ENCODE measurements at regions not wholly inside any gene's neighbourhood (a gene's known extent, or its start where the extent isn't known, plus 50 kb on each side); places are given as distances from the start of the nearest gene placed in this dataset.
"Not testable (repeated sequence)": the region's sequence is repeated elsewhere in the genome, so short reads cannot be mapped to it uniquely, and the experiment has no call there.

DNA sequence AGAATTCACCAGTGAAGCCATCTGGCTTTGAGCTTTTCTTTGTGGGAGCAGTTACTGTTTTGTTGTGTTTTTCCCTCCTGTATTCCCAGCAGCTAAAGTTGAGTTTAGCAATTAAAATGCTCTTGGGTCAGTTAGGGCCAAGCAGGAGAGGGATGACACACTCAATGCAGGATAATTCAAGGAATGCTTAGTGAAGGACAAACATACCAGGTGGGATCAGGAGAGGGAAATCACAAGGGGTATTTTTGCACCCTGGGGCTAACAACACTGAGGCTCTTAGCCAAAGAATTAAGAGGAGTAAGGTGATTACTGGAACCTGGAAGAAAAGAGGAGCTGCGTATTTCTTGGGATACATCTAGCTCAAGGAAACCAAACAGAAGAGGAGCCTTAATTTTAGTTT lies 82.4 kb upstream of the KCND2 start:
- H3K4me3 ChIP-seq, result no peak overlapping the region
- H3K9me3 ChIP-seq, result no peaks in the 10 kb centered on the region
- no peaks in the 10 kb centered on the region for H3K36me3 ChIP-seq
- H3K27me3 ChIP-seq, result no peaks in the 10 kb centered on the region
- H3K4me1 ChIP-seq, result no peaks in the 10 kb centered on the region
- DNase-seq (ENCODE audit: extremely low spot score in 2 of 2), result no peak
- TF ChIP-seq, protein P1, sequence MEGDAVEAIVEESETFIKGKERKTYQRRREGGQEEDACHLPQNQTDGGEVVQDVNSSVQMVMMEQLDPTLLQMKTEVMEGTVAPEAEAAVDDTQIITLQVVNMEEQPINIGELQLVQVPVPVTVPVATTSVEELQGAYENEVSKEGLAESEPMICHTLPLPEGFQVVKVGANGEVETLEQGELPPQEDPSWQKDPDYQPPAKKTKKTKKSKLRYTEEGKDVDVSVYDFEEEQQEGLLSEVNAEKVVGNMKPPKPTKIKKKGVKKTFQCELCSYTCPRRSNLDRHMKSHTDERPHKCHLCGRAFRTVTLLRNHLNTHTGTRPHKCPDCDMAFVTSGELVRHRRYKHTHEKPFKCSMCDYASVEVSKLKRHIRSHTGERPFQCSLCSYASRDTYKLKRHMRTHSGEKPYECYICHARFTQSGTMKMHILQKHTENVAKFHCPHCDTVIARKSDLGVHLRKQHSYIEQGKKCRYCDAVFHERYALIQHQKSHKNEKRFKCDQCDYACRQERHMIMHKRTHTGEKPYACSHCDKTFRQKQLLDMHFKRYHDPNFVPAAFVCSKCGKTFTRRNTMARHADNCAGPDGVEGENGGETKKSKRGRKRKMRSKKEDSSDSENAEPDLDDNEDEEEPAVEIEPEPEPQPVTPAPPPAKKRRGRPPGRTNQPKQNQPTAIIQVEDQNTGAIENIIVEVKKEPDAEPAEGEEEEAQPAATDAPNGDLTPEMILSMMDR (IDR thresholded peaks at IDR 0.05), result no peak
- TF ChIP-seq POLR2AphosphoS5 (IDR thresholded peaks at IDR 0.05; ENCODE audit: insufficient read depth in 1 of 2, low read depth in 1 of 2), result no peak
- TF ChIP-seq POLR2A (IDR thresholded peaks at IDR 0.05), result no peak
- intact Hi-C loops (cut with DNase I), result no loop called here
- H3K27ac ChIP-seq, result no peak overlapping the region

DNA sequence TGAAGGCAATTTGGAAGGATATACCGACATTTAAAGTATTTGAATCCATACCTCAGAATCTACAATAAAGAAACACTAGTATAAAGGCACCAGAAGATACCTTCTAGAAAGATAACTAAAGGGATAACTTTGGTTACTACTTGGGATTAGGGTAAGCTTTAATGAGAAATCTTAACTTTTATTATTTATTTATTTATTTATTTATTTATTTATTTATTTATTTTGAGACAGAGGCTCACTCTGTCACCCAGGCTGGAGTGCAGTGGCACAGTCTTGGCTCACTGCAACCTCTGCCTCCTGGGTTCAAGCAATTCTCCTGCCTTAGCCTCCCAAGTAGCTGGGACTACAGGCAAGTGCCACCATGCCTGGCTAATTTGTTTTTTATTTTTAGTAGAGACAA lies 81.6 kb upstream of the KCND2 start:
- H3K4me1 ChIP-seq; H3K36me3 ChIP-seq; H3K27ac ChIP-seq; H3K27me3 ChIP-seq; intact Hi-C loops (cut with DNase I); H3K9me3 ChIP-seq; H3K4me3 ChIP-seq; DNase-seq (ENCODE audit: extremely low spot score in 2 of 2): not testable (repeated sequence)

DNA sequence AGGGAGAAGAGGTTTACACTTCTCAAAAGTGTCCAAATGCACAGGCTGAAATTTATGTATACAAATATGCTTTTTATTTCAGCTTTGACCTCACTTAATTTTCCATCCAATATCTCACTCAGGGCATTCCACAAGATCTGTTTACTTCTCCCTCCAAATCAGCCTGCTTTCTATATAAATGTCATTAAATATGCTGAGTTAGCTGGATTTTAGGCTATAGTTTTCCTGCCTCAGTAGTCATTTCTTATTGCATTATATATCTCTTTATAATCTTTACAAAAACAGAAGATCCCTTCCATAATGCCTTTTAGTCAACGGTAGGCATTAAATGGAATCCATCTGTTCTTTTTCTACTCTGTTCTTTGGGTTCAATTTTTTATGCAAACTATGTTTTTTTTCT lies 71.7 kb upstream of the KCND2 start:
- Histone ChIP-seq H3K4me3 (no peak overlapping the region), H3K27me3 (no peaks in the 10 kb centered on the region), H3K27ac (no peak overlapping the region), H3K4me1 (no peaks in the 10 kb centered on the region), H3K9me3 (no peaks in the 10 kb centered on the region), H3K36me3 (no peaks in the 10 kb centered on the region)
- intact Hi-C loops (cut with DNase I), result no loop called here
- TF ChIP-seq POLR2AphosphoS5 (IDR thresholded peaks at IDR 0.05; ENCODE audit: insufficient read depth in 1 of 2, low read depth in 1 of 2), result no peak
- TF ChIP-seq, protein P1 (IDR thresholded peaks at IDR 0.05), result no peak
- TF ChIP-seq POLR2A (IDR thresholded peaks at IDR 0.05), result no peak
- no peak for DNase-seq (ENCODE audit: extremely low spot score in 2 of 2)

DNA sequence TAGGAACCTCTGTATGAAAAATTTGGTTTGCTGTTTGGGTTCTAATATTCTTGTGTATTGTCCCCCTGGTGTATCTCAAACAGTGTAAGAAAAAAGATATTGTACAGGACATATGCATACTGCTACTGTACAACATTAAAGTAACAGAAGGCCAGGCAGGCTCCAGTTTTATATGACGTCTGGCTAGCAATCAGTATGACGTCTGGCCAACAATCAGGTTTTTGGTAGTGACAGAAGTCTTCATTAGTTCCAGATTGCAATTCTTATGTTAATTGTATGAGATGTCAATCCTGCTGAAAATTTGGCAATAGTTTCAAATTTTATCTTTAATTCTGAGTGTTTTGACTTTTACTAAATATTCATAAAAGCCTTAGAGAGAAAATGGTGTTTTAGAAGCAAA lies 67.9 kb upstream of the KCND2 start:
- intact Hi-C loops (cut with DNase I), result no loop called here
- Histone ChIP-seq H3K4me1 (no peaks in the 10 kb centered on the region), H3K9me3 (no peaks in the 10 kb centered on the region), H3K27ac (no peak overlapping the region), H3K36me3 (no peaks in the 10 kb centered on the region), H3K27me3 (no peaks in the 10 kb centered on the region), H3K4me3 (no peak overlapping the region)
- no peak for DNase-seq (ENCODE audit: extremely low spot score in 2 of 2)
- TF ChIP-seq, protein P1 (IDR thresholded peaks at IDR 0.05), result no peak
- TF ChIP-seq POLR2AphosphoS5 (IDR thresholded peaks at IDR 0.05; ENCODE audit: insufficient read depth in 1 of 2, low read depth in 1 of 2), result no peak
- TF ChIP-seq POLR2A (IDR thresholded peaks at IDR 0.05), result no peak

DNA sequence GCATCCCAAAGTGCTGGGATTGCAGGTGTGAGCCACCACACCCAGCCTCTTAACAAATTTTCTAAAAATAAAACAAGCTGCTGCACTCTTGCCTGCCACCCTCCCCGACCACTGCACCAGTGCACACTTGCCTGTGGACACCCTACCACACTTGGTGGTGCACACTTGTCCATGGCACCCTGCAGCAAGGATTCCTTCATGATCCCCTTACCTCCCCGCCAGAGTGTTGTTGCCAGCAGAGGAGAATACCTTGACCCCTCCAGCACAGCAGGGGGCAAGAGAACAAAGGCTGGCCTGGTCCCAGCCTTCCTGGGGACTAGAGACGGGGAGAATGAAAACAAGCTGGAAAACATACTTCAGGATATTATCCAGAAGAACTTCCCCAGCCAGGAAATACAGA lies 65.9 kb upstream of the KCND2 start:
- Histone ChIP-seq H3K36me3 (no peaks in the 10 kb centered on the region), H3K27me3 (no peaks in the 10 kb centered on the region), H3K9me3 (no peaks in the 10 kb centered on the region), H3K4me3 (no peak overlapping the region), H3K27ac (no peak overlapping the region), H3K4me1 (no peaks in the 10 kb centered on the region)
- intact Hi-C loops (cut with DNase I), result no loop called here
- no peak for TF ChIP-seq POLR2A (IDR thresholded peaks at IDR 0.05)
- TF ChIP-seq, protein P1 (IDR thresholded peaks at IDR 0.05), result no peak
- TF ChIP-seq POLR2AphosphoS5 (IDR thresholded peaks at IDR 0.05; ENCODE audit: insufficient read depth in 1 of 2, low read depth in 1 of 2), result no peak
- DNase-seq (ENCODE audit: extremely low spot score in 2 of 2), result no peak

DNA sequence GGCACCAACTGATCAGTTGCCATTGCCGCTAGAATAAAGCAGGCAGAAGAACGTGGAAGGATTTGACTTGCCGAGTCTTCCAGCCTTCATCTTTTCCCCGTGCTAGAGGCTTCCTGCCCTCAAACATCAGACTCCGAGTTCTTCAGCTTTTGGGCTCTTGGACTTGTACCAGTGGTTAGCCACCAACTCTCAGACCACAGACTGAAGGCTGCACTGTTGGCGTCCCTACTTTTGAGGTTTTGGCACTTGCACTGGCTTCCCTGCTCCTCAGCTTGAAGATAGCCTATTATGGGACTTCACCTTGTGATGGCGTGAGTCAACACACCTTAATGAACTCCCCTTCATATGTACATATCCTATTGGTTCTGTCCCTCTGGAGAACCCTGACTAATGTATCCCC lies 57.3 kb upstream of the KCND2 start:
- no peaks in the 10 kb centered on the region for H3K27me3 ChIP-seq
- TF ChIP-seq POLR2AphosphoS5 (IDR thresholded peaks at IDR 0.05; ENCODE audit: insufficient read depth in 1 of 2, low read depth in 1 of 2), result no peak
- no peak for TF ChIP-seq POLR2A (IDR thresholded peaks at IDR 0.05)
- TF ChIP-seq, protein P1 (IDR thresholded peaks at IDR 0.05), result no peak
- no peaks in the 10 kb centered on the region for H3K9me3 ChIP-seq
- H3K36me3 ChIP-seq, result no peaks in the 10 kb centered on the region
- no peak overlapping the region for H3K27ac ChIP-seq
- no peak for DNase-seq (ENCODE audit: extremely low spot score in 2 of 2)
- H3K4me1 ChIP-seq, result no peaks in the 10 kb centered on the region
- intact Hi-C loops (cut with DNase I), result no loop called here
- no peak overlapping the region for H3K4me3 ChIP-seq

Data from vagina (tissue), 2 donors.